GM13977 (cell line): ENCODE measurements at regions not wholly inside any gene's neighbourhood (a gene's known extent, or its start where the extent isn't known, plus 50 kb on each side); places are given as distances from the start of the nearest gene placed in this dataset.

Experiments
- DNase-seq: peaks from one replicate; pipeline ENCODE4 v3.0.0; 2012; ENCODE audit warnings: low spot score
- CTCF ChIP-seq: IDR thresholded peaks from 2 replicates; pipeline ENCODE4 v1.5.1; 2012; ENCODE audit warnings: mild to moderate bottlenecking, control low read depth; ENCODE audit not compliant: insufficient read depth; ENCODE audit errors: extremely low read depth, missing control alignments
- in situ Hi-C: fragments of 300-500 bp; cut with MboI; formaldehyde crosslinking; loops from one replicate; pipeline ENCODE4 v1.12.0; 2022; ENCODE audit warnings: low sequenced_read_pairs, low pct_unique_long_range_greater_than_20kb, mixed read lengths, inconsistent platforms; ENCODE audit not compliant: unreplicated experiment

- TF ChIP-seq CTCF: no peak
- in situ Hi-C loops: no loop called here
- no peak for DNase-seq
These were observed 78.4 kb downstream of the ADAMTS15 start for GRCh38 chr11:130526846-130527245.

GRCh38 chr11:130527636-130528297, 79.3 kb downstream of the ADAMTS15 start:
- no peak for TF ChIP-seq CTCF
- no peak for DNase-seq
- in situ Hi-C loops: no loop called here

GRCh38 chr11:130528298-130529261, 80.1 kb downstream of the ADAMTS15 start:
- no peak for TF ChIP-seq CTCF
- in situ Hi-C loops: no loop called here
- DNase-seq: no peak

- no peak for TF ChIP-seq CTCF
- in situ Hi-C loops: no loop called here
- DNase-seq: no peak
These were observed 80.9 kb downstream of the ADAMTS15 start for GRCh38 chr11:130529366-130529765.

GRCh38 chr11:130531061-130531460, 82.6 kb downstream of the ADAMTS15 start:
- in situ Hi-C loops: no loop called here
- no peak for DNase-seq
- no peak for TF ChIP-seq CTCF

- DNase-seq: no peak
- in situ Hi-C loops: no loop called here
- no peak for TF ChIP-seq CTCF
These were observed 84.8 kb downstream of the ADAMTS15 start for GRCh38 chr11:130533113-130533798.
